ENCODE measurements at regions not wholly inside any gene's neighbourhood (a gene's known extent, or its start where the extent isn't known, plus 50 kb on each side); places are given as distances from the start of the nearest gene placed in this dataset.

DNA sequence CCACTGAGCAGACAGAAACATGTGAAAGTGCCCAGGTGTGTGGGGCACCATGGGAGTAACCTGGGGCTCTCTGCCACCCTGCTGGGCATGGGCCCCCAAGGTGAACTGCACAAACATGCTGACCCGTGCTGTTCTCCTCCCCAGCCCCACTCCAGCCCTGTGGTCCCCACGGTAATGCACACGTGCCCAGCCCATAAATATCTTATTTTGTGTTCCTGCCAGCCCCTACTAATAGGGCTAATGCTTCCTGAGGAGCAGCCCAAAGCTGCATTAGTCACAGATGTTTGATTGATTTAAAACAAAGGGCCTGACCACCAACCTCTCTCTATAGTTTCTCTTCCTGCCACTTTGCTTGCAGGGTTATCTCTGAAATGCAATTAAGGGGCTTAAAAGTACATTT, 95.4 kb downstream of the ABHD5 start:
- Histone ChIP-seq H2AFZ (ENCODE audit: low read length) (no peak overlapping the region), H3K4me3 (replicated peaks in 1 of 4; ENCODE audit: control extremely low read depth in 1 of 4, insufficient read depth in 1 of 4, low read depth in 3 of 4, low read length in 4 of 4) (no peak overlapping the region), H3K4me2 (ENCODE audit: extremely low read depth, insufficient read depth, low read length) (no peak overlapping the region), H3K4me1 (ENCODE audit: control insufficient read depth, extremely low read depth, insufficient read depth, low read length) (no peaks in the 10 kb centered on the region), H3K9ac (ENCODE audit: insufficient read depth, low read length) (no peak overlapping the region), H3K79me2 (ENCODE audit: control insufficient read depth, insufficient read depth, low read length) (no peaks in the 10 kb centered on the region), H3K9me3 (ENCODE audit: control insufficient read depth, insufficient read depth, low read depth, low read length) (no peaks in the 10 kb centered on the region), H3K27me3 (ENCODE audit: control insufficient read depth, insufficient read depth, low read length) (peaks cover 17% of the 10 kb centered on the region), H3K27ac (ENCODE audit: insufficient read depth, low read length) (no peak overlapping the region), H3K36me3 (ENCODE audit: control insufficient read depth, insufficient read depth, low read length) (no peaks in the 10 kb centered on the region), H4K20me1 (ENCODE audit: control insufficient read depth, extremely low read depth, insufficient read depth, low read length) (no peaks in the 10 kb centered on the region)
- no peak for DNase-seq (ENCODE audit: low read depth in 2 of 2)
- TF ChIP-seq, protein P1, sequence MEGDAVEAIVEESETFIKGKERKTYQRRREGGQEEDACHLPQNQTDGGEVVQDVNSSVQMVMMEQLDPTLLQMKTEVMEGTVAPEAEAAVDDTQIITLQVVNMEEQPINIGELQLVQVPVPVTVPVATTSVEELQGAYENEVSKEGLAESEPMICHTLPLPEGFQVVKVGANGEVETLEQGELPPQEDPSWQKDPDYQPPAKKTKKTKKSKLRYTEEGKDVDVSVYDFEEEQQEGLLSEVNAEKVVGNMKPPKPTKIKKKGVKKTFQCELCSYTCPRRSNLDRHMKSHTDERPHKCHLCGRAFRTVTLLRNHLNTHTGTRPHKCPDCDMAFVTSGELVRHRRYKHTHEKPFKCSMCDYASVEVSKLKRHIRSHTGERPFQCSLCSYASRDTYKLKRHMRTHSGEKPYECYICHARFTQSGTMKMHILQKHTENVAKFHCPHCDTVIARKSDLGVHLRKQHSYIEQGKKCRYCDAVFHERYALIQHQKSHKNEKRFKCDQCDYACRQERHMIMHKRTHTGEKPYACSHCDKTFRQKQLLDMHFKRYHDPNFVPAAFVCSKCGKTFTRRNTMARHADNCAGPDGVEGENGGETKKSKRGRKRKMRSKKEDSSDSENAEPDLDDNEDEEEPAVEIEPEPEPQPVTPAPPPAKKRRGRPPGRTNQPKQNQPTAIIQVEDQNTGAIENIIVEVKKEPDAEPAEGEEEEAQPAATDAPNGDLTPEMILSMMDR (conservative IDR thresholded peaks at IDR 0.05 in 1 of 2, IDR thresholded peaks at IDR 0.05 in 1 of 2; ENCODE audit: low read depth in 1 of 2, low read length in 2 of 2): no peak
- no peak for TF ChIP-seq EZH2 (IDR thresholded peaks at IDR 0.05; ENCODE audit: low read length, missing control alignments)

DNA sequence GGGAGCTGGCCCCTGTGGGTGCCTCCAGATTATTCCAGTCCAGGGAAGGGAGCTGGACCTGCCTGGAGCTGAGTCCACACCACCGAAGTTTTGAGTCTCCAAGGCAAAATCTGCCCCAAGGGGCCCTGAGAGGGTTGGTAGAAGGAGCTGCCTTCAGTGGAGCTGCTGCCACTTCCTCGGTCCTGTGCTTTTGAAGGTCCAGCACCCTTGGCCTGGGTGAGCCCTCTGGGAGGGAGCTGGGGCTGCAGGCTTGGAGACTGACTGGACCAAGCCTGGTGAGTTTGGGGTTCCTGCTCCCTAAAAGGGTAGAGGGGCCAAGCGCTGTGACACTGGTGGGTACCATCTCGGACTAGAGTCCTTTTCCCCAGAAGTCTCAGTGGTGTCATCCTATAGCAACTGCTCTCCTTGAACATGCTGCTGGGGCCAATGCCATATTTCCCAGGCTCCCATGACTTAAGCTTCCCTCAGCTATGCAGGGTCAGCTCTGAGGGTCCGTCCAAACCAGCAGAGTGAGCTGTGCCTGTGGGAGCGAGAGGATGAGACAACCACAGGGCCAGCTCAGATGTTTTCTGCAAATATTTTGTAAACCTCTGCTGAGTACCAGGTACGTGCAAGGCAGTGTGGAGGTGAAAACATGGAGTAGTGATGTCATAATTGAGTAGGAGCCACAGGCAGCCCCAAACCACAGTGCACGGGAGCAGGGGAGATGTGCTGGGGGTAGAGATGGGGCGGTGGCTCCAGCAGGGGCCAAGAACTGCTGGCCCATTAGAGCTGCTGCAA, 96.0 kb downstream of the ABHD5 start:
- TF ChIP-seq EZH2 (IDR thresholded peaks at IDR 0.05; ENCODE audit: low read length, missing control alignments): no peak
- TF ChIP-seq, protein P1 (conservative IDR thresholded peaks at IDR 0.05 in 1 of 2, IDR thresholded peaks at IDR 0.05 in 1 of 2; ENCODE audit: low read depth in 1 of 2, low read length in 2 of 2): no peak
- Histone ChIP-seq H2AFZ (ENCODE audit: low read length) (no peak overlapping the region), H3K9ac (ENCODE audit: insufficient read depth, low read length) (no peak overlapping the region), H3K27ac (ENCODE audit: insufficient read depth, low read length) (no peak overlapping the region), H3K27me3 (ENCODE audit: control insufficient read depth, insufficient read depth, low read length) (peaks cover 22% of the 10 kb centered on the region), H3K79me2 (ENCODE audit: control insufficient read depth, insufficient read depth, low read length) (no peaks in the 10 kb centered on the region), H3K4me1 (ENCODE audit: control insufficient read depth, extremely low read depth, insufficient read depth, low read length) (no peaks in the 10 kb centered on the region), H3K4me3 (replicated peaks in 1 of 4; ENCODE audit: control extremely low read depth in 1 of 4, insufficient read depth in 1 of 4, low read depth in 3 of 4, low read length in 4 of 4) (no peak overlapping the region), H3K9me3 (ENCODE audit: control insufficient read depth, insufficient read depth, low read depth, low read length) (no peaks in the 10 kb centered on the region), H3K36me3 (ENCODE audit: control insufficient read depth, insufficient read depth, low read length) (no peaks in the 10 kb centered on the region), H3K4me2 (ENCODE audit: extremely low read depth, insufficient read depth, low read length) (no peak overlapping the region), H4K20me1 (ENCODE audit: control insufficient read depth, extremely low read depth, insufficient read depth, low read length) (no peaks in the 10 kb centered on the region)
- no peak for DNase-seq (ENCODE audit: low read depth in 2 of 2)

DNA sequence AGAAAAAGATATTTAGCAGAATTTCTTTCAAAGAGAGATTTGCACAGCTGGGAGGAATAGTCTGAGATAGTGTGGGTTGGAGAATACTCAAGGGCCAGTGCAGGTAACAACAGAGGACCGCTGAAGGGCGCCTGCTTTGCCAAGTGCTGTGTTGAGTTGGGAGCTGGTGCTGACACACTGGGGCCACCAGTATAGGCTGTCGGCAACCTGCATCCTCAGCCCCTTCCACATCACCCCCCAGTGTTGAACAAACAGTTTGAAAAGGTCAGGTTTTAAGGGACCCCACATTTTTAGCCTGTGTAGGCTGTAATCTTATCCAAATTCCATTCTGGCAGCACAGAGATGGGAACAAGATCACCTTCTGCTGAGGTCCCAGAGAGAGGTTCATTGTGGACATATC, 96.6 kb downstream of the ABHD5 start:
- Histone ChIP-seq H3K27me3 (ENCODE audit: control insufficient read depth, insufficient read depth, low read length) (peaks cover 22% of the 10 kb centered on the region), H3K27ac (ENCODE audit: insufficient read depth, low read length) (no peak overlapping the region), H2AFZ (ENCODE audit: low read length) (no peak overlapping the region), H3K4me2 (ENCODE audit: extremely low read depth, insufficient read depth, low read length) (no peak overlapping the region), H3K79me2 (ENCODE audit: control insufficient read depth, insufficient read depth, low read length) (no peaks in the 10 kb centered on the region), H3K4me1 (ENCODE audit: control insufficient read depth, extremely low read depth, insufficient read depth, low read length) (no peaks in the 10 kb centered on the region), H3K9ac (ENCODE audit: insufficient read depth, low read length) (no peak overlapping the region), H3K36me3 (ENCODE audit: control insufficient read depth, insufficient read depth, low read length) (no peaks in the 10 kb centered on the region), H4K20me1 (ENCODE audit: control insufficient read depth, extremely low read depth, insufficient read depth, low read length) (no peaks in the 10 kb centered on the region), H3K4me3 (replicated peaks in 1 of 4; ENCODE audit: control extremely low read depth in 1 of 4, insufficient read depth in 1 of 4, low read depth in 3 of 4, low read length in 4 of 4) (no peak overlapping the region), H3K9me3 (ENCODE audit: control insufficient read depth, insufficient read depth, low read depth, low read length) (no peaks in the 10 kb centered on the region)
- no peak for DNase-seq (ENCODE audit: low read depth in 2 of 2)
- TF ChIP-seq, protein P1 (conservative IDR thresholded peaks at IDR 0.05 in 1 of 2, IDR thresholded peaks at IDR 0.05 in 1 of 2; ENCODE audit: low read depth in 1 of 2, low read length in 2 of 2): no peak
- TF ChIP-seq EZH2 (IDR thresholded peaks at IDR 0.05; ENCODE audit: low read length, missing control alignments): no peak

Measured in fibroblast of lung (primary cell).